ENCODE measurements at regions not wholly inside any gene's neighbourhood (a gene's known extent, or its start where the extent isn't known, plus 50 kb on each side); places are given as distances from the start of the nearest gene placed in this dataset.

- no peak for DNase-seq (ENCODE audit: extremely low spot score)
- no peak for TF ChIP-seq CTCF (IDR thresholded peaks at IDR 0.05)
- no peak for TF ChIP-seq POLR2A (IDR thresholded peaks at IDR 0.05; ENCODE audit: low read depth)
- no peak for TF ChIP-seq POLR2AphosphoS5 (IDR thresholded peaks at IDR 0.05)
- no peak for TF ChIP-seq EP300 (IDR thresholded peaks at IDR 0.05)
- no peaks in the 10 kb centered on the region for H3K27me3 ChIP-seq
- peaks cover 0 to 5% (median 2%) of the 10 kb centered on the region in 4 donors for H3K9me3 ChIP-seq
- no peak overlapping the region for H3K27ac ChIP-seq (replicated peaks in 1 of 4)
- H3K36me3 ChIP-seq: no peaks in the 10 kb centered on the region
- whole genome bisulfite sequencing: 87% methylated on average over 5 of the region's 5 CpGs
- H3K4me1 ChIP-seq: peaks cover 0 to 24% (median 18%) of the 10 kb centered on the region in 4 donors
- H3K4me3 ChIP-seq: no peak overlapping the region
- intact Hi-C loops (cut with DNase I): no loop called here
These were observed 85.1 kb upstream of the FGFR2 start for GRCh38 chr10:121683366-121683765.

GRCh38 chr10:121681997-121682687 lies 83.9 kb upstream of the FGFR2 start:
- Histone ChIP-seq H3K9me3 (peaks cover 0 to 8% (median 3%) of the 10 kb centered on the region in 4 donors), H3K4me1 (peaks cover 0 to 19% (median 16%) of the 10 kb centered on the region in 4 donors), H3K36me3 (no peaks in the 10 kb centered on the region), H3K4me3 (no peak overlapping the region), H3K27ac (replicated peaks in 1 of 4) (no peak overlapping the region), H3K27me3 (no peaks in the 10 kb centered on the region)
- TF ChIP-seq EP300 (IDR thresholded peaks at IDR 0.05) (no peak), CTCF (IDR thresholded peaks at IDR 0.05) (no peak), POLR2AphosphoS5 (IDR thresholded peaks at IDR 0.05) (no peak), POLR2A (IDR thresholded peaks at IDR 0.05; ENCODE audit: low read depth) (no peak)
- no peak for DNase-seq (ENCODE audit: extremely low spot score)
- 74% methylated on average over 24 of the region's 24 CpGs for WGBS
- intact Hi-C loops (cut with DNase I): no loop called here

GRCh38 chr10:121680879-121681655 lies 82.8 kb upstream of the FGFR2 start:
- 46% methylated on average over 8 of the region's 9 CpGs for WGBS
- Histone ChIP-seq H3K4me3 (no peak overlapping the region), H3K36me3 (no peaks in the 10 kb centered on the region), H3K27me3 (no peaks in the 10 kb centered on the region), H3K27ac (replicated peaks in 1 of 4) (peak overlapping the region; percentile 31 to 64 (median 60)), H3K4me1 (peaks cover 0 to 23% (median 20%) of the 10 kb centered on the region in 4 donors), H3K9me3 (peaks cover 0 to 8% (median 3%) of the 10 kb centered on the region in 4 donors)
- no peak for DNase-seq (ENCODE audit: extremely low spot score)
- TF ChIP-seq POLR2AphosphoS5 (IDR thresholded peaks at IDR 0.05) (no peak), EP300 (IDR thresholded peaks at IDR 0.05) (no peak), CTCF (IDR thresholded peaks at IDR 0.05) (no peak), POLR2A (IDR thresholded peaks at IDR 0.05; ENCODE audit: low read depth) (no peak)
- intact Hi-C loops (cut with DNase I): no loop called here

GRCh38 chr10:121679916-121680315 lies 81.7 kb upstream of the FGFR2 start:
- Histone ChIP-seq H3K4me3 (no peak overlapping the region), H3K27ac (replicated peaks in 1 of 4) (peak overlapping the region in 3 of 4 donors; percentile 57 to 64 (median 62)), H3K9me3 (peaks cover 0 to 8% (median 3%) of the 10 kb centered on the region in 4 donors), H3K36me3 (no peaks in the 10 kb centered on the region), H3K27me3 (no peaks in the 10 kb centered on the region), H3K4me1 (peaks cover 0 to 25% (median 22%) of the 10 kb centered on the region in 4 donors)
- DNase-seq (ENCODE audit: extremely low spot score): no peak
- intact Hi-C loops (cut with DNase I): no loop called here
- no peak for TF ChIP-seq EP300 (IDR thresholded peaks at IDR 0.05)
- TF ChIP-seq POLR2A (IDR thresholded peaks at IDR 0.05; ENCODE audit: low read depth): no peak
- no peak for TF ChIP-seq POLR2AphosphoS5 (IDR thresholded peaks at IDR 0.05)
- TF ChIP-seq CTCF (IDR thresholded peaks at IDR 0.05): no peak
- 73% methylated on average over 4 of the region's 4 CpGs for WGBS

All from esophagus muscularis mucosa (tissue), 4 donors.